Adipocyte (in vitro differentiated cells): ENCODE measurements at regions not wholly inside any gene's neighbourhood (a gene's known extent, or its start where the extent isn't known, plus 50 kb on each side); places are given as distances from the start of the nearest gene placed in this dataset.

Experiments used
- DNase-seq: peaks from one replicate; pipeline ENCODE4 v3.0.0-alpha.2; 2015; ENCODE audit warnings: low read depth
- H3K27me3 ChIP-seq: replicated peaks from 2 replicates; pipeline ENCODE4 v1.7.0; 2013; ENCODE audit warnings: mild to moderate bottlenecking, low read length, moderate library complexity; ENCODE audit not compliant: control insufficient read depth, insufficient read depth
- H3K36me3 ChIP-seq: 2 replicates; pipeline ENCODE4 v1.7.0; 2013; ENCODE audit warnings: low read length, mild to moderate bottlenecking, moderate library complexity; ENCODE audit not compliant: control insufficient read depth, insufficient read depth, severe bottlenecking
- H3K4me1 ChIP-seq: 2 replicates; pipeline ENCODE4 v1.7.0; 2013; ENCODE audit warnings: mild to moderate bottlenecking, low read length, moderate library complexity; ENCODE audit not compliant: control insufficient read depth, insufficient read depth
- H3K4me3 ChIP-seq: 2 replicates; pipeline ENCODE4 v1.7.0; 2013; ENCODE audit warnings: mild to moderate bottlenecking, low read length, moderate library complexity
- H3K9ac ChIP-seq: 2 replicates; pipeline ENCODE4 v1.7.0; 2013; ENCODE audit warnings: mild to moderate bottlenecking, low read length, moderate library complexity
- H3K9me3 ChIP-seq: 2 replicates; pipeline ENCODE4 v1.7.0; 2013; ENCODE audit warnings: mild to moderate bottlenecking, low read length, moderate library complexity; ENCODE audit not compliant: control insufficient read depth

GRCh38 chr21:19767546-19767945 lies 1230.7 kb upstream of the NCAM2 start:
- no peak overlapping the region for H3K9ac ChIP-seq
- H3K27me3 ChIP-seq, result no peaks in the 10 kb centered on the region
- H3K4me3 ChIP-seq, result no peak overlapping the region
- H3K36me3 ChIP-seq, result no peaks in the 10 kb centered on the region
- H3K9me3 ChIP-seq, result no peaks in the 10 kb centered on the region
- DNase-seq, result no peak
- H3K4me1 ChIP-seq, result no peaks in the 10 kb centered on the region

GRCh38 chr21:19771881-19772280 lies 1226.3 kb upstream of the NCAM2 start:
- H3K9me3 ChIP-seq, result no peaks in the 10 kb centered on the region
- H3K36me3 ChIP-seq, result no peaks in the 10 kb centered on the region
- no peak overlapping the region for H3K4me3 ChIP-seq
- no peak overlapping the region for H3K9ac ChIP-seq
- H3K4me1 ChIP-seq, result no peaks in the 10 kb centered on the region
- no peaks in the 10 kb centered on the region for H3K27me3 ChIP-seq
- no peak for DNase-seq

GRCh38 chr21:19776076-19776475 lies 1222.1 kb upstream of the NCAM2 start:
- no peak overlapping the region for H3K4me3 ChIP-seq

GRCh38 chr21:19781881-19782652 lies 1216.1 kb upstream of the NCAM2 start:
- Histone ChIP-seq H3K27me3 (no peaks in the 10 kb centered on the region), H3K9ac (no peak overlapping the region), H3K4me1 (no peaks in the 10 kb centered on the region), H3K9me3 (peaks cover 3% of the 10 kb centered on the region), H3K36me3 (no peaks in the 10 kb centered on the region), H3K4me3 (no peak overlapping the region)
- no peak for DNase-seq

More at GRCh38 chr21:19776076-19776475, 1222.1 kb upstream of the NCAM2 start:
- Histone ChIP-seq H3K27me3 (no peaks in the 10 kb centered on the region), H3K9me3 (peaks cover 3% of the 10 kb centered on the region), H3K36me3 (no peaks in the 10 kb centered on the region), H3K4me1 (no peaks in the 10 kb centered on the region), H3K9ac (no peak overlapping the region)
- DNase-seq, result no peak

GRCh38 chr21:19785941-19786340 lies 1212.3 kb upstream of the NCAM2 start:
- H3K4me1 ChIP-seq, result no peaks in the 10 kb centered on the region
- no peaks in the 10 kb centered on the region for H3K9me3 ChIP-seq
- H3K36me3 ChIP-seq, result no peaks in the 10 kb centered on the region
- H3K27me3 ChIP-seq, result no peaks in the 10 kb centered on the region
- H3K9ac ChIP-seq, result no peak overlapping the region
- no peak overlapping the region for H3K4me3 ChIP-seq
- DNase-seq, result no peak

- no peak for DNase-seq
- H3K4me1 ChIP-seq, result no peaks in the 10 kb centered on the region
- H3K27me3 ChIP-seq, result no peaks in the 10 kb centered on the region
- H3K9ac ChIP-seq, result no peak overlapping the region
- no peaks in the 10 kb centered on the region for H3K36me3 ChIP-seq
- H3K9me3 ChIP-seq, result no peaks in the 10 kb centered on the region
- no peak overlapping the region for H3K4me3 ChIP-seq
These were observed 1206.2 kb upstream of the NCAM2 start for GRCh38 chr21:19792004-19792403.

GRCh38 chr21:19807201-19807600 lies 1191.0 kb upstream of the NCAM2 start:
- H3K36me3 ChIP-seq, result no peaks in the 10 kb centered on the region
- no peaks in the 10 kb centered on the region for H3K9me3 ChIP-seq
- no peaks in the 10 kb centered on the region for H3K4me1 ChIP-seq
- H3K27me3 ChIP-seq, result no peaks in the 10 kb centered on the region
- H3K4me3 ChIP-seq, result no peak overlapping the region
- no peak overlapping the region for H3K9ac ChIP-seq
- no peak for DNase-seq

- Histone ChIP-seq H3K9ac (no peak overlapping the region), H3K4me1 (no peaks in the 10 kb centered on the region), H3K9me3 (no peaks in the 10 kb centered on the region), H3K27me3 (no peaks in the 10 kb centered on the region), H3K36me3 (no peaks in the 10 kb centered on the region), H3K4me3 (no peak overlapping the region)
- DNase-seq, result no peak
These were observed 1187.4 kb upstream of the NCAM2 start for GRCh38 chr21:19810779-19811178.

GRCh38 chr21:19830446-19830845 lies 1167.8 kb upstream of the NCAM2 start:
- Histone ChIP-seq H3K4me3 (no peak overlapping the region), H3K36me3 (no peaks in the 10 kb centered on the region), H3K27me3 (no peaks in the 10 kb centered on the region), H3K4me1 (no peaks in the 10 kb centered on the region), H3K9me3 (no peaks in the 10 kb centered on the region), H3K9ac (no peak overlapping the region)
- no peak for DNase-seq

GRCh38 chr21:19832551-19832950 lies 1165.7 kb upstream of the NCAM2 start:
- Histone ChIP-seq H3K9ac (no peak overlapping the region), H3K4me1 (no peaks in the 10 kb centered on the region), H3K9me3 (no peaks in the 10 kb centered on the region), H3K4me3 (no peak overlapping the region), H3K27me3 (no peaks in the 10 kb centered on the region), H3K36me3 (no peaks in the 10 kb centered on the region)
- DNase-seq, result no peak

- DNase-seq, result no peak
- no peaks in the 10 kb centered on the region for H3K4me1 ChIP-seq
- H3K4me3 ChIP-seq, result no peak overlapping the region
- H3K27me3 ChIP-seq, result no peaks in the 10 kb centered on the region
- H3K36me3 ChIP-seq, result no peaks in the 10 kb centered on the region
- H3K9me3 ChIP-seq, result no peaks in the 10 kb centered on the region
- H3K9ac ChIP-seq, result no peak overlapping the region
These were observed 1165.1 kb upstream of the NCAM2 start for GRCh38 chr21:19833082-19833481.

GRCh38 chr21:19842601-19843000 lies 1155.6 kb upstream of the NCAM2 start:
- H3K4me1 ChIP-seq, result no peaks in the 10 kb centered on the region
- H3K27me3 ChIP-seq, result no peaks in the 10 kb centered on the region
- no peak overlapping the region for H3K9ac ChIP-seq
- no peaks in the 10 kb centered on the region for H3K9me3 ChIP-seq
- H3K4me3 ChIP-seq, result no peak overlapping the region
- no peak for DNase-seq
- H3K36me3 ChIP-seq, result no peaks in the 10 kb centered on the region
